ENCODE measurements at regions not wholly inside any gene's neighbourhood (a gene's known extent, or its start where the extent isn't known, plus 50 kb on each side); places are given as distances from the start of the nearest gene placed in this dataset.

GRCh38 chr5:103942587-103943186 lies 380.1 kb upstream of the NUDT12 start:
- no peak for TF ChIP-seq POLR2A (IDR thresholded peaks at IDR 0.05)
- no peak for TF ChIP-seq CTCF (IDR thresholded peaks at IDR 0.05)
- TF ChIP-seq POLR2AphosphoS5 (IDR thresholded peaks at IDR 0.05), result no peak

Data from stomach (tissue), 4 donors.